ENCODE measurements at regions not wholly inside any gene's neighbourhood (a gene's known extent, or its start where the extent isn't known, plus 50 kb on each side); places are given as distances from the start of the nearest gene placed in this dataset.

- intact Hi-C loops (cut with micrococcal nuclease), result no loop called here
- H3K27me3 Mint-ChIP-seq, result peaks cover 13% of the 10 kb centered on the region
- H3K4me1 Mint-ChIP-seq, result no peaks in the 10 kb centered on the region
- no peak overlapping the region for H3K4me3 Mint-ChIP-seq
- CTCF ChIA-PET, result no interaction called here
- no peak overlapping the region for H3K27ac Mint-ChIP-seq
- DNase-seq (no peak), ATAC-seq (ENCODE audit: low read depth) (no peak)
- H3K9me3 Mint-ChIP-seq, result no peaks in the 10 kb centered on the region
- H3K36me3 Mint-ChIP-seq (ENCODE audit: low read depth), result no peaks in the 10 kb centered on the region
- POLR2A ChIA-PET, result no interaction called here
- TF ChIP-seq CTCF (IDR thresholded peaks at IDR 0.05), result no peak
These were observed 224.8 kb downstream of the ENC1 start for GRCh38 chr5:74415695-74416102.

- ATAC-seq (ENCODE audit: low read depth) (no peak), DNase-seq (no peak)
- intact Hi-C loops (cut with micrococcal nuclease), result no loop called here
- Mint-ChIP-seq H3K4me1 (no peaks in the 10 kb centered on the region), H3K27ac (no peak overlapping the region), H3K27me3 (peaks cover 15% of the 10 kb centered on the region), H3K9me3 (no peaks in the 10 kb centered on the region), H3K4me3 (no peak overlapping the region), H3K36me3 (ENCODE audit: low read depth) (no peaks in the 10 kb centered on the region)
- POLR2A ChIA-PET, result no interaction called here
- CTCF ChIA-PET, result no interaction called here
- TF ChIP-seq CTCF (IDR thresholded peaks at IDR 0.05), result no peak
These were observed 226.3 kb downstream of the ENC1 start for GRCh38 chr5:74414228-74414627.

DNA sequence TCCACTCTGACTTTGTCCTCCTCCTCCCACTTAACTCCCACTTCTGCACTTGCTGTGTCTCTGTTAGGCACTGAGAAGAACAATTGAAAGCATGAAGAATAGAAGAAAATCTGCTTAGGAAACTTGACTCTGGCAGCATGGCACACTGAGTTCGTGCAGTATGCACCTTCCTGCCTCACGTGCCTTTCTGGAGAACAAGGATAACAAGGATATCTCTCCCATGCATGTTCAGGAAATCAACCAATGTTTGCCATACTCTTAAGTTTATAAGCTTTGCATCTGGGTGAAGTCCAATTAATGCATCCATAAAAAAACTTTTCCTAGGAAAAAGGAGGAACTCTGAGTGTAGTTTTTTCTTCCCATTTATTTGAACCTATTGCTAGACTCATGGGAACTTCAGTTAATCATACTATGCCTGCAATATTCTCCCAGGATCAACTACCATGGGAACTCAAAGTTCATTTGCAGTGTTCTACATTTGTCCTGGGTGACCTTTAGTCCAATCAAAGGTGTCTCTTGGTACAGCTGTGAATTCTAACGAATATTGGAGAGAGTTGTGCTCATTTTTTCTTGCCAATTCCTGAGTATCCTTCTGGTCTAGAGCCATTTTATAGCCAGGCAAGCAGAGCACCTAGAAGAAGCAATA is 227.0 kb downstream of the ENC1 start:
- intact Hi-C loops (cut with micrococcal nuclease), result no loop called here
- ChIA-PET CTCF (no interaction called here), POLR2A (no interaction called here)

GRCh38 chr5:74412066-74412465 is 228.5 kb downstream of the ENC1 start:
- H3K9me3 Mint-ChIP-seq, result no peaks in the 10 kb centered on the region
- no peak for TF ChIP-seq CTCF (IDR thresholded peaks at IDR 0.05)
- DNase-seq (no peak), ATAC-seq (ENCODE audit: low read depth) (no peak)
- H3K4me3 Mint-ChIP-seq, result no peak overlapping the region
- H3K27ac Mint-ChIP-seq, result no peak overlapping the region
- POLR2A ChIA-PET, result no interaction called here
- peaks cover 18% of the 10 kb centered on the region for H3K27me3 Mint-ChIP-seq
- intact Hi-C loops (cut with micrococcal nuclease), result no loop called here
- H3K36me3 Mint-ChIP-seq (ENCODE audit: low read depth), result no peaks in the 10 kb centered on the region
- CTCF ChIA-PET, result no interaction called here
- H3K4me1 Mint-ChIP-seq, result no peaks in the 10 kb centered on the region

More for the DNA sequence above, 227.0 kb downstream of the ENC1 start:
- Mint-ChIP-seq H3K4me1 (no peaks in the 10 kb centered on the region), H3K27me3 (peaks cover 16% of the 10 kb centered on the region), H3K27ac (no peak overlapping the region), H3K9me3 (no peaks in the 10 kb centered on the region), H3K36me3 (ENCODE audit: low read depth) (no peaks in the 10 kb centered on the region), H3K4me3 (no peak overlapping the region)
- DNase-seq (no peak), ATAC-seq (ENCODE audit: low read depth) (no peak)
- no peak for TF ChIP-seq CTCF (IDR thresholded peaks at IDR 0.05)

GRCh38 chr5:74409712-74410111 is 230.8 kb downstream of the ENC1 start:
- ATAC-seq (ENCODE audit: low read depth) (no peak), DNase-seq (no peak)
- H3K4me3 Mint-ChIP-seq, result no peak overlapping the region
- H3K9me3 Mint-ChIP-seq, result no peaks in the 10 kb centered on the region
- ChIA-PET POLR2A (no interaction called here), CTCF (no interaction called here)
- intact Hi-C loops (cut with micrococcal nuclease), result no loop called here
- no peaks in the 10 kb centered on the region for H3K4me1 Mint-ChIP-seq
- no peak for TF ChIP-seq CTCF (IDR thresholded peaks at IDR 0.05)
- peaks cover 18% of the 10 kb centered on the region for H3K27me3 Mint-ChIP-seq
- no peak overlapping the region for H3K27ac Mint-ChIP-seq
- H3K36me3 Mint-ChIP-seq (ENCODE audit: low read depth), result no peaks in the 10 kb centered on the region

All from activated B cell treated with CpG ODN at 0.5 μM for 24 hours (primary cell).